ENCODE measurements at regions not wholly inside any gene's neighbourhood (a gene's known extent, or its start where the extent isn't known, plus 50 kb on each side); places are given as distances from the start of the nearest gene placed in this dataset.

DNA sequence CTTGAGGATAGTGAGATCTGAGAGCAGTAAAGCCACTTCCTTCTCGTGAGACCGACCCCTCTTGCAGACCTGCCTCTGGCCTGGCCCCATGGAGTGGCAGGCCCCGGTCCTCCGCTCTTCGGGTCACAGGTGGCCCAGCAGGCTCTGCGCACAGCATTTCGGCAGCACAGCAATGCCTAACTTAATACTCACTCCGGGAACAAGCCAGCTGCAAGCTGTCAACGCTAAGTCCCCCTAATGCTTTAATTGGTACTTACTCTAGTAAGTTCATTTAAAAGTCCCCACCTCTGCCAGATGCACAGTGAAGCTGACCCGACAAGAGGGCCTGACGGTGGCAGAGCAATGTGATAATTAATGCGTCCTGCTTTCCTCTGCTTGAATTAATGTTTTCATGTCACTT lies 349.3 kb upstream of the B3GAT1 start (continued):
- TF ChIP-seq, protein P1, sequence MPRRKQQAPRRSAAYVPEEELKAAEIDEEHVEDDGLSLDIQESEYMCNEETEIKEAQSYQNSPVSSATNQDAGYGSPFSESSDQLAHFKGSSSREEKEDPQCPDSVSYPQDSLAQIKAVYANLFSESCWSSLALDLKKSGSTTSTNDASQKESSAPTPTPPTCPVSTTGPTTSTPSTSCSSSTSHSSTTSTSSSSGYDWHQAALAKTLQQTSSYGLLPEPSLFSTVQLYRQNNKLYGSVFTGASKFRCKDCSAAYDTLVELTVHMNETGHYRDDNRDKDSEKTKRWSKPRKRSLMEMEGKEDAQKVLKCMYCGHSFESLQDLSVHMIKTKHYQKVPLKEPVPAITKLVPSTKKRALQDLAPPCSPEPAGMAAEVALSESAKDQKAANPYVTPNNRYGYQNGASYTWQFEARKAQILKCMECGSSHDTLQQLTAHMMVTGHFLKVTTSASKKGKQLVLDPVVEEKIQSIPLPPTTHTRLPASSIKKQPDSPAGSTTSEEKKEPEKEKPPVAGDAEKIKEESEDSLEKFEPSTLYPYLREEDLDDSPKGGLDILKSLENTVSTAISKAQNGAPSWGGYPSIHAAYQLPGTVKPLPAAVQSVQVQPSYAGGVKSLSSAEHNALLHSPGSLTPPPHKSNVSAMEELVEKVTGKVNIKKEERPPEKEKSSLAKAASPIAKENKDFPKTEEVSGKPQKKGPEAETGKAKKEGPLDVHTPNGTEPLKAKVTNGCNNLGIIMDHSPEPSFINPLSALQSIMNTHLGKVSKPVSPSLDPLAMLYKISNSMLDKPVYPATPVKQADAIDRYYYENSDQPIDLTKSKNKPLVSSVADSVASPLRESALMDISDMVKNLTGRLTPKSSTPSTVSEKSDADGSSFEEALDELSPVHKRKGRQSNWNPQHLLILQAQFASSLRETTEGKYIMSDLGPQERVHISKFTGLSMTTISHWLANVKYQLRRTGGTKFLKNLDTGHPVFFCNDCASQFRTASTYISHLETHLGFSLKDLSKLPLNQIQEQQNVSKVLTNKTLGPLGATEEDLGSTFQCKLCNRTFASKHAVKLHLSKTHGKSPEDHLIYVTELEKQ (tag by site-specific recombination; IDR thresholded peaks at IDR 0.05; ENCODE audit: borderline replicate concordance), result no peak
- TF ChIP-seq, protein P2, sequence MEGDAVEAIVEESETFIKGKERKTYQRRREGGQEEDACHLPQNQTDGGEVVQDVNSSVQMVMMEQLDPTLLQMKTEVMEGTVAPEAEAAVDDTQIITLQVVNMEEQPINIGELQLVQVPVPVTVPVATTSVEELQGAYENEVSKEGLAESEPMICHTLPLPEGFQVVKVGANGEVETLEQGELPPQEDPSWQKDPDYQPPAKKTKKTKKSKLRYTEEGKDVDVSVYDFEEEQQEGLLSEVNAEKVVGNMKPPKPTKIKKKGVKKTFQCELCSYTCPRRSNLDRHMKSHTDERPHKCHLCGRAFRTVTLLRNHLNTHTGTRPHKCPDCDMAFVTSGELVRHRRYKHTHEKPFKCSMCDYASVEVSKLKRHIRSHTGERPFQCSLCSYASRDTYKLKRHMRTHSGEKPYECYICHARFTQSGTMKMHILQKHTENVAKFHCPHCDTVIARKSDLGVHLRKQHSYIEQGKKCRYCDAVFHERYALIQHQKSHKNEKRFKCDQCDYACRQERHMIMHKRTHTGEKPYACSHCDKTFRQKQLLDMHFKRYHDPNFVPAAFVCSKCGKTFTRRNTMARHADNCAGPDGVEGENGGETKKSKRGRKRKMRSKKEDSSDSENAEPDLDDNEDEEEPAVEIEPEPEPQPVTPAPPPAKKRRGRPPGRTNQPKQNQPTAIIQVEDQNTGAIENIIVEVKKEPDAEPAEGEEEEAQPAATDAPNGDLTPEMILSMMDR (tag by site-specific recombination; IDR thresholded peaks at IDR 0.05), result no peak

DNA sequence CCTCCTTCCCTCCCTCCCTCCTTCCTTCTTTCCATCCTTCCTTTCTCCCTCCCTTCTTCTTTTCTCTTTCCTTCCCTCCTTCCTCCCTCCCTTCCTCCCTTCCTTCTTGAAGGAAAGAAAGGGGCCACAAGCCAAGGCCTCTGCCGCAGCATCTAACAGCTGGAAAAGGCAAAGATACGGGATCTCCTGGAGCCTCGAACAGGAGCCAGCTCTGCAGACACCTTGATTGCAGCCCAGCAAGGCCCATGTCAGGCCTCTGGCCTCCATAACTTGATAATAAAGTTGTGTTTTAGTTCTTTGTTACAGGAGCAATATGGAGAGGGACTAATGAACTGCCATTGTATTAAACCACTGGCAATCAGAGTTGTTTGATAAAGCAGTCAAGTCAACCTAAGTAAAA lies 348.9 kb upstream of the B3GAT1 start:
- Histone ChIP-seq H3K27ac (ENCODE audit: extremely low read depth, low read depth, low read length) (no peak overlapping the region), H3K4me3 (ENCODE audit: low read depth, low read length) (no peak overlapping the region), H3K4me1 (ENCODE audit: control insufficient read depth, insufficient read depth, low read length) (no peaks in the 10 kb centered on the region), H3K36me3 (ENCODE audit: control insufficient read depth in 2 of 2, insufficient read depth in 1 of 2, low read length in 2 of 2) (no peaks in the 10 kb centered on the region), H3K9me3 (ENCODE audit: control insufficient read depth, insufficient read depth, low read depth, low read length) (no peaks in the 10 kb centered on the region)
- TF ChIP-seq ZFP3 (tag by site-specific recombination; IDR thresholded peaks at IDR 0.05; ENCODE audit: low read depth), result no peak
- no peak for TF ChIP-seq ZNF473 (tag by site-specific recombination; IDR thresholded peaks at IDR 0.05)
- no peak for TF ChIP-seq KLF9 (tag by site-specific recombination; IDR thresholded peaks at IDR 0.05; ENCODE audit: low read depth)
- TF ChIP-seq, protein P3, sequence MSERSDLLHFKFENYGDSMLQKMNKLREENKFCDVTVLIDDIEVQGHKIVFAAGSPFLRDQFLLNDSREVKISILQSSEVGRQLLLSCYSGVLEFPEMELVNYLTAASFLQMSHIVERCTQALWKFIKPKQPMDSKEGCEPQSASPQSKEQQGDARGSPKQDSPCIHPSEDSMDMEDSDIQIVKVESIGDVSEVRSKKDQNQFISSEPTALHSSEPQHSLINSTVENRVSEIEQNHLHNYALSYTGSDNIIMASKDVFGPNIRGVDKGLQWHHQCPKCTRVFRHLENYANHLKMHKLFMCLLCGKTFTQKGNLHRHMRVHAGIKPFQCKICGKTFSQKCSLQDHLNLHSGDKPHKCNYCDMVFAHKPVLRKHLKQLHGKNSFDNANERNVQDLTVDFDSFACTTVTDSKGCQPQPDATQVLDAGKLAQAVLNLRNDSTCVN (tag by site-specific recombination; optimal IDR thresholded peaks at IDR 0.05), result no peak
- TF ChIP-seq, protein P4, sequence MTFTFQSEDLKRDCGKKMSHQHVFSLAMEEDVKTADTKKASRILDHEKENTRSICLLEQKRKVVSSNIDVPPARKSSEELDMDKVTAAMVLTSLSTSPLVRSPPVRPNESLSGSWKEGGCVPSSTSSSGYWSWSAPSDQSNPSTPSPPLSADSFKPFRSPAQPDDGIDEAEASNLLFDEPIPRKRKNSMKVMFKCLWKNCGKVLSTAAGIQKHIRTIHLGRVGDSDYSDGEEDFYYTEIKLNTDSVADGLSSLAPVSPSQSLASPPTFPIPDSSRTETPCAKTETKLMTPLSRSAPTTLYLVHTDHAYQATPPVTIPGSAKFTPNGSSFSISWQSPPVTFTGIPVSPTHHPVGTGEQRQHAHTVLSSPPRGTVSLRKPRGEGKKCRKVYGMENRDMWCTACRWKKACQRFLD (tag by site-specific recombination; IDR thresholded peaks at IDR 0.05), result no peak
- TF ChIP-seq SCRT1 (tag by site-specific recombination; IDR thresholded peaks at IDR 0.05; ENCODE audit: borderline replicate concordance), result no peak
- TF ChIP-seq ZNF521 (tag by site-specific recombination; IDR thresholded peaks at IDR 0.05), result no peak
- TF ChIP-seq FEZF1 (tag by site-specific recombination; IDR thresholded peaks at IDR 0.05), result no peak
- no peak for TF ChIP-seq ZNF366 (tag by site-specific recombination; conservative IDR thresholded peaks at IDR 0.05)
- no peak for TF ChIP-seq KLF1 (tag by site-specific recombination; IDR thresholded peaks at IDR 0.05)
- TF ChIP-seq ZNF707 (tag by site-specific recombination; IDR thresholded peaks at IDR 0.05), result no peak
- TF ChIP-seq, protein P5, sequence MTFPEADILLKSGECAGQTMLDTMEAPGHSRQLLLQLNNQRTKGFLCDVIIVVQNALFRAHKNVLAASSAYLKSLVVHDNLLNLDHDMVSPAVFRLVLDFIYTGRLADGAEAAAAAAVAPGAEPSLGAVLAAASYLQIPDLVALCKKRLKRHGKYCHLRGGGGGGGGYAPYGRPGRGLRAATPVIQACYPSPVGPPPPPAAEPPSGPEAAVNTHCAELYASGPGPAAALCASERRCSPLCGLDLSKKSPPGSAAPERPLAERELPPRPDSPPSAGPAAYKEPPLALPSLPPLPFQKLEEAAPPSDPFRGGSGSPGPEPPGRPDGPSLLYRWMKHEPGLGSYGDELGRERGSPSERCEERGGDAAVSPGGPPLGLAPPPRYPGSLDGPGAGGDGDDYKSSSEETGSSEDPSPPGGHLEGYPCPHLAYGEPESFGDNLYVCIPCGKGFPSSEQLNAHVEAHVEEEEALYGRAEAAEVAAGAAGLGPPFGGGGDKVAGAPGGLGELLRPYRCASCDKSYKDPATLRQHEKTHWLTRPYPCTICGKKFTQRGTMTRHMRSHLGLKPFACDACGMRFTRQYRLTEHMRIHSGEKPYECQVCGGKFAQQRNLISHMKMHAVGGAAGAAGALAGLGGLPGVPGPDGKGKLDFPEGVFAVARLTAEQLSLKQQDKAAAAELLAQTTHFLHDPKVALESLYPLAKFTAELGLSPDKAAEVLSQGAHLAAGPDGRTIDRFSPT (tag by site-specific recombination; IDR thresholded peaks at IDR 0.05), result no peak
- TF ChIP-seq, protein P6, sequence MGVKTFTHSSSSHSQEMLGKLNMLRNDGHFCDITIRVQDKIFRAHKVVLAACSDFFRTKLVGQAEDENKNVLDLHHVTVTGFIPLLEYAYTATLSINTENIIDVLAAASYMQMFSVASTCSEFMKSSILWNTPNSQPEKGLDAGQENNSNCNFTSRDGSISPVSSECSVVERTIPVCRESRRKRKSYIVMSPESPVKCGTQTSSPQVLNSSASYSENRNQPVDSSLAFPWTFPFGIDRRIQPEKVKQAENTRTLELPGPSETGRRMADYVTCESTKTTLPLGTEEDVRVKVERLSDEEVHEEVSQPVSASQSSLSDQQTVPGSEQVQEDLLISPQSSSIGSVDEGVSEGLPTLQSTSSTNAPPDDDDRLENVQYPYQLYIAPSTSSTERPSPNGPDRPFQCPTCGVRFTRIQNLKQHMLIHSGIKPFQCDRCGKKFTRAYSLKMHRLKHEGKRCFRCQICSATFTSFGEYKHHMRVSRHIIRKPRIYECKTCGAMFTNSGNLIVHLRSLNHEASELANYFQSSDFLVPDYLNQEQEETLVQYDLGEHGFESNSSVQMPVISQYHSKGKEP (tag by site-specific recombination; IDR thresholded peaks at IDR 0.05), result no peak
- no peak for TF ChIP-seq ZNF560 (tag by site-specific recombination; IDR thresholded peaks at IDR 0.05; ENCODE audit: borderline replicate concordance)
- TF ChIP-seq, protein P7, sequence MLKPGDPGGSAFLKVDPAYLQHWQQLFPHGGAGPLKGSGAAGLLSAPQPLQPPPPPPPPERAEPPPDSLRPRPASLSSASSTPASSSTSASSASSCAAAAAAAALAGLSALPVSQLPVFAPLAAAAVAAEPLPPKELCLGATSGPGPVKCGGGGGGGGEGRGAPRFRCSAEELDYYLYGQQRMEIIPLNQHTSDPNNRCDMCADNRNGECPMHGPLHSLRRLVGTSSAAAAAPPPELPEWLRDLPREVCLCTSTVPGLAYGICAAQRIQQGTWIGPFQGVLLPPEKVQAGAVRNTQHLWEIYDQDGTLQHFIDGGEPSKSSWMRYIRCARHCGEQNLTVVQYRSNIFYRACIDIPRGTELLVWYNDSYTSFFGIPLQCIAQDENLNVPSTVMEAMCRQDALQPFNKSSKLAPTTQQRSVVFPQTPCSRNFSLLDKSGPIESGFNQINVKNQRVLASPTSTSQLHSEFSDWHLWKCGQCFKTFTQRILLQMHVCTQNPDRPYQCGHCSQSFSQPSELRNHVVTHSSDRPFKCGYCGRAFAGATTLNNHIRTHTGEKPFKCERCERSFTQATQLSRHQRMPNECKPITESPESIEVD (tag by site-specific recombination; IDR thresholded peaks at IDR 0.05), result no peak
- no peak for TF ChIP-seq ZSCAN16 (tag by site-specific recombination; IDR thresholded peaks at IDR 0.05)
- TF ChIP-seq PRDM1 (tag by site-specific recombination; IDR thresholded peaks at IDR 0.05), result no peak
- POLR2A ChIA-PET, result no interaction called here
- CTCF ChIA-PET, result no interaction called here

Data from HEK293 (cell line).